GM18867 (cell line): ENCODE measurements at regions not wholly inside any gene's neighbourhood (a gene's known extent, or its start where the extent isn't known, plus 50 kb on each side); places are given as distances from the start of the nearest gene placed in this dataset.

ENCODE experiments used
- ATAC-seq: cut with Tn5 transposase; IDR thresholded peaks from one replicate; pipeline ENCODE4 v1.9.1; 2021; ENCODE audit warnings: mild to moderate bottlenecking, moderate library complexity; ENCODE audit not compliant: unreplicated experiment

- no peak for ATAC-seq
Observed at GRCh38 chr4:34566091-34566490, 1678.2 kb downstream of the ARAP2 start.

DNA sequence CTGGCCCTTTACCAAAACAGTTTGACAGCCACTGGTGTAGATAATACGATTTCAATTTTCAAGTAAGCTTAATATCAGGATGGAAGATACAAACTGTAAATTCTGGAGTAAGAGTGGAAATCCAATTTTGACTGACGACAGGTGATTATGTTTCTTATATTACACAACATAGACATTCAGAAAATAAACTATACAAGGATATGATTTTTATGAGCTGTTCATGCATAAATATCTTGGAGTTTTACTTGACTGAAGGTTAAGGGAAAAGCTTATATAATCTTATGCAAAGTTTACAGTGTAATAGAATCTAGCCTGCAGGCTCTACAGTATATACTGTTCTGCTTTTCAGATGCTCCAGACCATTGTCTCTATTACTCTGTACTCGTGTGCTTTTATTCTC, 1672.3 kb downstream of the ARAP2 start:
- ATAC-seq: no peak

GRCh38 chr4:34615315-34615714, 1629.0 kb downstream of the ARAP2 start:
- ATAC-seq: no peak

GRCh38 chr4:34619531-34620162, 1624.7 kb downstream of the ARAP2 start:
- ATAC-seq: no peak

- no peak for ATAC-seq
Observed at GRCh38 chr4:34628471-34628870, 1615.8 kb downstream of the ARAP2 start.

DNA sequence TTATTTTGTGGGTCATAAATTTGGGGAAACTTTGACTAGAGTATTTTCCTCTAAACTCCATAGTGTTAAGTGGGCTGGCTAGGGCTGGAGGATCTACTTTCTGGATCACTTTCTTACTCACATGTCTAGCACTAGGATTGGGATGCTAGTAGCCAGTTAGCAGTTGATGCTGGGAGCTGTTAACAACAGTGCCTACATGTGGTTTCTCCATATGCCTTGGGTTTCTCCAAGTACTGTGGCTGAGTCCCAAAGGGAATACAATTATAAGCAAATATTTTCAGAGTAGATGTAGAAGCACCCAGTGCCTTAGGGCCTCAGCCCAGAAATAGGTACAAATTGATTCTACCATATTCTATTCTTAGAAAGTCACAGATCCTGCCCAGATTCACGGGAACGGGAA, 1614.9 kb downstream of the ARAP2 start:
- no peak for ATAC-seq

DNA sequence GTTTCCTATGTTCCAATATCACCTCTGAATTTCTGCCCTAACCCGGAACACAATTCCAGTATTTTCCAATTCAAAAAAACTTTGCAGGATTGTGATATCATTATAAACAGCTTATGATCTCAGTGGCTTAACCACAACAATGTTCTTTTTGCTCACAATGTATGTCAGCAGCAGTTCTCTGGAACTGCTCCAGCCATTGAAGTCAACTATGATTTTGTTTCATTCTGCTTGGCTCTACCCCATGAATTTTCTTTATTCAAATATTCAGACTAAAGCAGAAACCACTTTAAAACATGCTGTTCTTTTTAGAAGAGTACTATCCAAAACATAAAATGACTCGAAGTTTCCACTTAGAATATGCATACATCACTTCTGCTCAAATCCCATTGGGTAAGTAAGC, 1611.1 kb downstream of the ARAP2 start:
- ATAC-seq: no peak

GRCh38 chr4:34636623-34637022, 1607.7 kb downstream of the ARAP2 start:
- no peak for ATAC-seq

- ATAC-seq: no peak
Observed at GRCh38 chr4:34643476-34643875, 1600.8 kb downstream of the ARAP2 start.

DNA sequence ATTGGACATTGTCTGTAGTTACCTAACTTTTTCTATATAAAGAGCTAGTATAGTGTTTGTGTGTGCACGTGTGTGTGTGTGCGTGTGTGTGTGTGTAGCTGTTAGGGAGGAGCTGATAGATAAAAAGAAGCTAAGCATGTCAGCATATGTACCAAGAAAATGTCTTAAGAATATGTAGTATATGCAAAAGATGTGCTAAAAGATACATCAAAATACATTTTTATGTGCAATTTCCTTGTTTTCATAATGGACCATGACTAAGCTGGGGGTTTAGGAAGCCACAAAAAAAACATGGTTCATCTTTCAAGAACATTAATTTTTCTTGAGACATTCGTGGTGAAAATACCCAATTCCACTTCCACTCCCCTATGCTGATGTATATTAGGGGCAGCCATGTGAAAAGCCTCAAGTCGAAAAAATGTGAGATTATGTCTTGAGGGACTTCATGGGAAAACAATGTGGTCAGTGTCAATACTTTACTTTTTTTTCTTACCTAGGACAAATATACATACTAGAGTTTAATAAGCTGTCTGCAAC, 1599.7 kb downstream of the ARAP2 start:
- no peak for ATAC-seq

GRCh38 chr4:34649716-34650115, 1594.6 kb downstream of the ARAP2 start:
- ATAC-seq: no peak

DNA sequence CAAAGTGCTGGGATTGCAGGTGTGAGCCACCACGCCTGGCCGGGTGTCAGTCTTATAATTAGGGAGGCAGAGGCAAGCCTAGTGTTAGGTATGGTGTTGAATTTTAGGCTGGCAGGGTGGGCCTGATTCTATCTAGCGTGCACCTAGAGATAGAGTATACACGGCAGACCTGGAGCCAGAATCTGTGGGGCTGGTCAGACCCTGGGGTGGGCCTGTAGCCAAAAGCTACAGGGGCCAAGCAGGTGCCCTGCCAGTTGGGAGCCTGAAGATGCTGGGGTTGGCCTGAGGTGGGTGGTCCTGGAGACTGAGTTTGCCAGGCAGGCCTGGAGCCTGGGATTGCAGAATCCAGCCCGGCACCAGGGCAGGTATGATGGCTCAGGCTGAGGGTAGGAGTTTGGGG, 1580.3 kb downstream of the ARAP2 start:
- ATAC-seq: no peak

GRCh38 chr4:34676400-34676799, 1567.9 kb downstream of the ARAP2 start:
- ATAC-seq: no peak

- ATAC-seq: no peak
Observed at GRCh38 chr4:34678431-34678830, 1565.9 kb downstream of the ARAP2 start.

- ATAC-seq: no peak
Observed at GRCh38 chr4:34679228-34679627, 1565.1 kb downstream of the ARAP2 start.

DNA sequence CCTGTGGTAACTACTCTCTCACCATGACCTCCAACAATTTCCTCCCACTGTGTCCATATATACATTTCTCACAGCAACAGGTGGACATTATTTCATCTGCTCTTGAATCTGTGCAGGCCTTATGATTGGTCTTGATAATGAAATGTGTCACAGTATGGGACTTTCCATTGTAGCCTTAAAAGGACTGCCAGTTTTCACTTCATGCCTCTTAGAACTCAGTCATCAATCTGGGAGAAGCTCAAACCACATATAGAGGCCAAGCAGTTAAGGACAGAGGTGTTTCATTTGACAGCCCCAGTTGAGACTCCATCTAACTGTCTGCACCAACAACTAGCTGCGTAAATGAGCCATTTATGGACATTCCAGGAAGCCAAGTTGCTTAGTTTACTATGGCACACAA, 1534.8 kb downstream of the ARAP2 start:
- no peak for ATAC-seq

GRCh38 chr4:34718576-34719245, 1525.6 kb downstream of the ARAP2 start:
- ATAC-seq: no peak

- ATAC-seq: no peak
Observed at GRCh38 chr4:34720571-34720970, 1523.7 kb downstream of the ARAP2 start.

GRCh38 chr4:34721835-34722234, 1522.5 kb downstream of the ARAP2 start:
- ATAC-seq: no peak

DNA sequence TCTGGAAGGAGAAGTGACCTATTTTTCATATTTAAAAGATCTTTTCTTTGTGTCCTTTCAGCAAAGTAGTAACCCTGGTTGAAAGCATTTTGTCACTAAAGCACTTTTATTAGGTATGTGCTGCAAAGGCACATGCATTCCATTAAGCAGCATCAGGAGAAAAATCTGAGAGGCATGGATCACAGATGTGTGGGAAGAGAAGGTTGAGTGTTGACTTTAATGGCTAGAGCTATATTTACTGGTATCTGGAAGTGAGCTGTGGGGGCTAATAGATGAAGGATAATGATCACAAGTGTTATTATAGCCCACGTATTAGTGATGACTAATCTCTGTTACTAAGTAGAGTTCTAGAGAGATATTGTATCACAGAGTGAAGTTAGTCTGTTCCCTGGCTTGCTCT, 1520.7 kb downstream of the ARAP2 start:
- no peak for ATAC-seq

DNA sequence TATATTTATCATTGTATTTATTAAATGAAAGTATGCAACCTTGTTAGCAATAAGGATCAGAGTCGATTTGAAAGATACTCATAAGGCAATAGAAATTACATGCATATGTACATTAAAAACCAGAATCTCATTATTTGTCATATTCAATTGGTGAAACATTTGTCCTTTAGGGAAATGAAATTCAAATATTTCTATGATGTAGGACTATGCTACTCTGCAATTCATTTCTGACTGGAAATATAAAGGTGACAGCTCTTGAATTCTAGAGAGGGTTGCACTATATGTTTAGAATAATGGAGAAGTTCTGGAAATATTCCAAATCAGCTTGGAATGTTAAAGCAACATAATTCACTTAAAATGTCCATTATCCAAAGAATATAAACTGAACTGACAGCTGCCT, 1519.8 kb downstream of the ARAP2 start:
- no peak for ATAC-seq

DNA sequence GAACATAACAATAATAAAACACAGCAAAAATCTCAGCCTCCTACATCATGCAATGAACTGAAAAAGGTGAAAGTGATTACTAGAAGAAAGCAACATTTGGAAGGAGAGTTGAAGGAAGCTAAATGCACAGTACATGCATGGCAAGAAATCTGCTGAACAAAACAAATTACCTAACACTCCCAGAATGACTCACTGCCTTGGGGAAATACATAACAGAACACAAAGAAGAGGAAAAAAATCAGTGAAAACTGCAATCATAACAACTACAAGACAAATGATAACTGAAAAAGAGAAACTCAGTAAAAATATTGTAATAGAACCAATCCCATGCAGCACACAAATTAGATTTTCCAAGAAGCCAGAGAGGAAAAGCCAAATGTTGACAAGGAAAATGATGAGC, 1513.2 kb downstream of the ARAP2 start:
- no peak for ATAC-seq
